ENCODE measurements at regions not wholly inside any gene's neighbourhood (a gene's known extent, or its start where the extent isn't known, plus 50 kb on each side); places are given as distances from the start of the nearest gene placed in this dataset.
"Not testable (repeated sequence)": the region's sequence is repeated elsewhere in the genome, so short reads cannot be mapped to it uniquely, and the experiment has no call there.

DNA sequence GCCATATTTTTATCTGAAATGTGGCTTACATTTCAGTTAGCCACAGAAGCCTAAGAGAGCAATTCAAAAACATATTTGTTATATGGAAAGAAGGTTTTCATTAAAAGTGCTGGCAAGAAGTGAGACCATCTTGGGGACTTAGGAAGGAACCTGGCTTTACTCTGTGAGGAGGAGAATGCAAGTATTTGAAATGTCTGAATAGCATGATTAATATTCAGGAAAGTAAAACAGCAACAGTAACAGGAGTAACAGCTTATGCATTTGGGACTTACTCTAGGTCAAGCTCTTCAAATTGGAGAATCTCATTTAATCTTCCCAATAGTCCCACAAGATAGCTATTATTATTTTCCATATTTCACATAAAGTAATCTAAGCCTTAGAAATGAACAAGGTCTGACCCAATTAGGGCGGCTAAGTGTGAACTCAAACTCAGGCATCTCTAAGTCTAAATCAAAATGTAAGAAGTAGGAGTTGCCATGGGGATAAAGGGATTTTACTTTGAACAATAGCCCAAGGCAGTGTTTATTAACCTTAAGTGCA, 816.5 kb downstream of the BCKDHB start:
- DNase-seq (ENCODE audit: low read depth) = no peak

DNA sequence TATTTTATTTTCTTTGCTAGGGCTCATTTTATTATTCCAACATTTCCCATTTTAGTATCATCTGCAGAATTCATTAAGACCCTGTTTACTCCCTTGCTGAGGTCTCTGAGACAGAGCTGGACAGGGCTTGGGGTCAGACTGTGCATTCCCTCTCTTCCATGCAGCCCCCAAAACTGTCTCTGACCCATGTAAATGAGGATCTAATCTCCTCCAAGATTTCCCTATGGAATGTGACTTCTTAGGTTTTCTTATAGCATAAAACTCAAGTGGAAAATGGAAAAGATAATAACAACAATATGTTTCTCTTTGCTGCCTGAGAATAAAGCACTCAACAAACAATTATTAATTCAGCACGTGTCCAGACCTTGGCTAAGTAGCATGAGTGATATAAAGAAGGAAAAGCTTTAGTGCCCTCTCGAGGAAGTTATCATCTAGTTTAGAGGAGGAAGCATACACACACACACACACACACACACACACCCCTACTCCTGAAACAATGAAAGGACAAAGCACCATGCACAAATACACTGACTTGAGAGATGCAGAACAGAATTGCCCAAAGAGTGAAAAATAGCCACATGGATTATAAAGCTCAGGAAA, 815.5 kb downstream of the BCKDHB start:
- peak; percentile 0 for DNase-seq (ENCODE audit: low read depth)

DNA sequence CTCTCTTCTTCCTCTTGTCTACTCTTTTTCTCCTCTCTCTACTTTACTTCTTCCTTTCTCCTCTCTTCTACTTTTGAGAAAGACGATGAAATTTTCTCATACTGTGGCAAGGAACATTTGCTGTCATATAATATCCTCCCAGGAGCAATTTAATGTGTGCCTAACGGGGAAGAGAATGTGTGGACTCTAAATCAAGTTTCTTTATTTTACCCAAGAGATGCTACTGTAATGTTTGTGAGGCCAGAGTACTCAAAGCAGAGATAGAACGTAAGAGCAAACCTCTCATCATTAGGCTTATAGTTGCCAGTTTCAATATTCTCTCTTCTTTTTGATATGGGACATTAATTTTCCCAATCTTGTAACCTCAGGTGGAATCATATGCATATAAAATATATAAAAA, 801.4 kb downstream of the BCKDHB start:
- no peak for DNase-seq (ENCODE audit: low read depth)

DNA sequence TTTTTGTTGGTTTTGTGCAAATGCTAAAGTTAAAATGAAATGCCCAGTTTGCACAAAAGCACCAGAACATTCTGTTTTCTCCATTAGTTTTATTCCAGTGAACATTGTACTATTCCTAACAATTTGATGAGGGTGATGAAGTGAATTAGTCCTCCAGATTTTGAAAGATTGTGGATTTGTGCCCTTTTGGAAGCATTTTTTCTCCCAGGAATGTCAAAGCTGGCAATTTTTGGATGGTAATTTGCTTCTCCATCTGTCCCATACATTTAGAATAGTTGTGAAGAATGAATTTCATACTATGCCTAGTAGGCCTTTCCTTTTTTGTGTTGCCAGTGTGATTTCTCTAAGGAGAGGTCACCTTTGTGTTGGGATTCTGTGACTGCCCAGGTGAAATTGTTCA, 797.2 kb downstream of the BCKDHB start:
- no peak for DNase-seq (ENCODE audit: low read depth)

DNA sequence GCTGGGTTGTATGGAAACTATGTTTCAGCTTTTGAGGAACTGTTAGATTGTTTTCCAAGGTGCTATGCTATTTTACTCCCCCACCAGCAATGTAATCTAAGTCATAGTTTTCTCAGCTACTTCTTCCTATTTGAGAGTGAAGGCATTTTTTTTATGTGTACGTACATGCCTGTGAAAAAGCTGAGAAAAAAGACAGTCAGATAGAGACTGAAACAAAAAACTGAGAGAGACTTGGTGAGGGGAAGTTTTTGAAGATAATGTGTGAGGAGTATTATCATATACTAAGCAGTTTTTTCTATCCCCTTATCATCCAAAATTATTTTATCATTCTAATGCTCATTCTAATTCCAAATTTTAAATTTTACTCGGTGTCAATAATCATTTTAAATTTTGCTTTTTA, 780.0 kb downstream of the BCKDHB start:
- no peak for DNase-seq (ENCODE audit: low read depth)

DNA sequence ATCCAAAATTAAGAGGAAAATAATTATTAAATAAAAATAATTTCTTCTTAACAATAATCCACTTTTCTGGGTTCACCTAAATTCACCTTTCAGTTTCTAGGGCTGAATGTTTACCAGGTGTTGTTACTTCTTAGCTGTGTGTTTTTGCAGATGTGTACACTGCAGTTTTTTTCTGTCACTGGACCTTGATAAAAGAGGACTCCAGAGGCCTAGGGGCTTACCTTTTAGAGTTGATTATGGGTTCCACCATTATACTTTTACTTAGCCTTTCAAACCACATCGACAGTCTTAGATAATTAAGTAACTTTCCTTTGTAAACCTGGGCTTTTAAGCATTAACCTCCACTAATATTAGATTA, 766.5 kb downstream of the BCKDHB start:
- no peak for DNase-seq (ENCODE audit: low read depth)

DNA sequence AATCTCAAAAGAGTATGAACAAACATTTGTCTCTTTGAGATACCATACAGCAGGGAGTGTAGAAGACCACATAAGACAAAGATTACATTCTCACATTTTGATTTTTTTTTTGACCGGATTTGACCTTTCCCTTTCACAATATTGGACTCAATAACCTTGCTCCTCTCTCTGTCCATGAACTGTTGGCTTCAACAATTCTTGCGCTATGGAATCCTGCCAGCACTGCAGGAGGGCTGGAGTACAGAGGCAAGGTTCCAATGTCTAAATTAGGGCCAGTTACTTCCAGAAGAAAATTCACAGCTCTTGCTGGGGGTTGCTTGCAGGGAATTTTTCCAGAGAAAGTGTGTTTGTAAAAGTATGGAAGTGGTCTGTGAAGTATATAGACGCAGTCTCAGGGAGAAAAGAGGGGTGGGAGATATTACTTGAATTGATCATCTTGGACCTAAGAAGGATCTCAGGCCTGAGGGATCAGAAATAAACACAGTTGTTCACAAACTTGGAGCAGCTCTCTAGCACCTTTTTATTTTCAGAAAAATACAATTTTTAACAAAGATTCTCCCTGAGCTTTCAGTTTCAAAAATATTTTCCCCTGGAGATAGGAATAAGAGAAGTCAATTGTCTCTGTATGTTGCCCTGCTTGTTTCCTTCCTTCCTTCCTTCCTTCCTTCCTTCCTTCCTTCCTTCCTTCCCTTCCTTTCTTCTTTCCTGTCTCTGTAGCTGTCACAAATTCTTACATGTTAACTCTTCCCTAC, 765.9 kb downstream of the BCKDHB start:
- no peak for DNase-seq (ENCODE audit: low read depth)

DNA sequence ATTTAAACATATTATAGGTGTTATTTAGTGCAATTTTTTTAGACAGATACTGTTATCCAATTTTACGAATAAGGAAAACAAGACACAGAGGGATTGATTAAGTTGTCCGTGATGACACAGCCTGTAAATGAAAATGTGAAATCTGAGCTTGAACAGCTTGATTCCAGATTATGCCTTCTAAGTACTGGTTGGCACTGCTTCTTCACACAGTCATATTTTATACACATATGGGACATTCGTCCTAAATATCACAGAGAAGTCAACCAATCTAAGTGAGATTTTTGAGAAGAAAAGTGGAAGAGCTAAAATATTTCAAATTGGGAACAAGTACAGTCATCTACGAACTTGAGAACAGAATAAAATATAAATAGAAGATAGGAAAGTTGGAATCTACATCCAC, 756.3 kb downstream of the BCKDHB start:
- no peak for DNase-seq (ENCODE audit: low read depth)

DNA sequence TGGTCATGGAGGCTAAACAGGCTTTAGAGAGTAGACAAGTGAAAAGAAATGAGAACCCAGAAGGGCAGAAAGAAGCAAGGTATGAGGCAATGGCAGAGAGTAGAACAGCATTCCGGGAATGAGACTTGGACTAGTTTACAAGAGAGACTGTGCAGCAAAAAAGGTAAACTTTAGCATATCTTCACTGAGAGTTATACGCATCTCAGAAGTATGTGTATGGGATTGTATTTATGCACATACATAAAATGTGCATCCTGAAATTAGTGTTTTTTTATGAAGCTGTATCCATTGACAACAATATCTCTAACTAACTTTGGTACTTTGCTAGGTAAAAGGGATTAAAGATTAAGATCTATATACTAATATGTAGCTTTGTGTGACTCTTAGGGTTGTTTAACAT, 753.6 kb downstream of the BCKDHB start:
- DNase-seq (ENCODE audit: low read depth) = no peak

DNA sequence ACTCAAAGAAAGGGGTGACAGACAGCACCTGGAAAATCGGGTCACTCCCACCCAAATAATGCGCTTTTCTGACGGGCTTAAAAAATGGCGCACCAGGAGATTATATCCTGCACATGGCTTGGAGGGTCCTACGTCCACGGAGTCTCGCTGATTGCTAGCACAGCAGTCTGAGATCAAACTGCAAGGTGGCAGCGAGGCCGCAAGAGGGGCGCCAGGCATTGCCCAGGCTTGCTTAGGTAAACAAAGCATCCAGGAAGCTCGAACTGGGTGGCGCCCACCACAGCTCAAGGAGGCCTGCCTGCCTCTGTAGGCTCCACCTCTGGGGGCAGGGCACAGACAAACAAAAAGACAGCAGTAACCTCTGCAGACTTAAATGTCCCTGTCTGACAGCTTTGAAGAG, 741.5 kb downstream of the BCKDHB start:
- DNase-seq (ENCODE audit: low read depth) = not testable (repeated sequence)

DNA sequence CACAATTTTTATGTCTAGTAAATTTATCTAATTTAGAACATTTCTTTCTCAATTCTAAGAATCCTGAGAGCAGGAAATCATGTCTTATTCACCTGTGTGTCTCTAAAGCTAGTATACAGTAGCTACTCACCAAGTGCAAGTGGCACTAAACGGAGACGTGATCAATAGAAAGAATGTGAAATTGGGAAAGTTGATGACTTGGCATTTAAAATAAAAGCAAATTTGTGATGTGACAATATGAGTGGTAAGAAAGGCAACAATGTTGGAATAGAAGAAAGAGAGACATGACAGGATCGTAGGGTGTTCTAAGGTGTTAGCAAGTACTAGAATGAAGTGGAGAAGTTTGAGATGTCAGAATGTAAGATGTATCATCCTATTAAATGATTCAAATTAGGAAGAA, 725.9 kb downstream of the BCKDHB start:
- no peak for DNase-seq (ENCODE audit: low read depth)

DNA sequence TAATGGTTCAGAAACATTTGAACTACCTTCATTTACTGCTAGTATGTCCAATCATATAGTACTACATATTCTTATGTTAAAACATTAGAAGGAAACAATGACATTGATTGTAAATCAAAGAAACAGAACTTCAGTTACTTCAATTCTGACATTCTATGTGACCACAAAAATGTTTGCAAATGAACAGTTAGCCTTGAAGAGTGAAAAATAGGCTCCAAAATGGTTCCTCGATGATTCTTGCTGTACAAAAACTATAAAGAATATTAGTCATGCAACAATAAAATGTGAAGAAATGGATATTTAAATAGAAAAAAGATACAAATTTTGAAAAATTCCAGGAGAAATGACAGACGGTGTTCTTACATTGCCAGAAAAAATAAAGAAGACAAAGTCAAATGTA, 686.9 kb downstream of the BCKDHB start:
- DNase-seq (ENCODE audit: low read depth) = peak; percentile 12

DNA sequence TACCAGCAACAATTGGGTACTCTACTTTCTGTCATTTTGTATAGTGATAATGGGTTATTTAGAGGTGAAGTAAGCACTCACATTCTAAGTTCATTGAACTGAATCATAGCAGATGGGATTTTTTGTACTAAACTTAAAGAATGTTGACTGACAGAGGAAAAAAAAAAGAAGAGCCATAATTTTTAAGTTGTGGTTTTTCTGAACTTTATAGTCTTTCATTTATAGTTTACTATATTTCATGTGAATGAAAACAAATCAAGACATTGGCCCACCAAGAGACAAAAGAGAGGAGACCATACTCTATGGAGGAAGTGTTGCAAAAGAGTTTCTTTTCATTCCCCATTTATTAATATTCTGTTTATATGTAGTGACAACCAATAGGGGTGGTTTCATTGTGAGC, 685.7 kb downstream of the BCKDHB start:
- DNase-seq (ENCODE audit: low read depth) = no peak

DNA sequence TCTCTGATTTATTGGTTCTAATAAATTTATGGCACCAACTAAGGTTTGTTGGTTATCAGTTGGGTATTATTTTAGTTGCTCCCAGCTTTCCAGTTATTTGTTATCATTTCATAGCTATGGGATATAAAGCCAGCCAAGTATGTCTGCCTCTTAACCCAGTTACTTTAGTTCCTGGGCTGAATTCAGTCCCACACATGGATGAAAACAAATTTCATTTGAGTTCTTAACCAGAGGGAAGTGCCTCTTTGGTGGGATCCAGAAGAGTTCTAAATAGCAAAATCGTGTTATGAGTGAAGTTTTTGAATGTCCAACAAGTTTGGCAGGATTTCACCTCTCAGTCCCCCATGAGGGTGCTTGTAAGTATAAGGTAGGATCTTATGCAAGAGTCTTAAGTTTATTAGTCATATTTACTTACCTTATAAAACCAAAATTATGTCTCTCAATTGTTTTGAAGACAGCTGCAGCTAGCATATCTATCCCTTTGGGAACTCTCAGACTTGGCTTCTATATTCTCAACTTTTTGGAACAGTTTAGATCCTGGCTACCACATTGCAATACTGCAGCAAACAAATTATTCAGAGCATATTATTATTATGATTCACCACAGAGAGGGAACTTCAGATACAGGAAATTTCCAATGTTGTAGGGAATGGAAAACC, 683.6 kb downstream of the BCKDHB start:
- DNase-seq (ENCODE audit: low read depth) = no peak

DNA sequence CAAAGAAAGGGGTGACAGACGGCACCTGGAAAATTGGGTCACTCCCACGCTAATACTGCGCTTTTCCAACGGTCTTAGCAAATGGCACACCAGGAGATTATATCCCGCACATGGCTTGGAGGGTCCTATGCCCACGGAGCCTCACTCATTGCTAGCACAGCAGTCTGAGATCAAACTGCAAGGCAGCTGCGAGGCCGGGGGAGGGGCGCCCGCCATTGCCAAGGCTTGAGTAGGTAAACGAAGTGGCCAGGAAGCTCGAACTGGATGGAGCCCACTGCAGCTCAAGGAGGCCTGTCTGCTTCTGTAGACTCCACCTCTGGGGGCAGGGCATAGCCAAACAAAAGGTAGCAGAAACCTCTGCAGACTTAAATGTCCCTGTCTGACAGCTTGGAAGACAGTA, 676.8 kb downstream of the BCKDHB start:
- DNase-seq (ENCODE audit: low read depth) = not testable (repeated sequence)

DNA sequence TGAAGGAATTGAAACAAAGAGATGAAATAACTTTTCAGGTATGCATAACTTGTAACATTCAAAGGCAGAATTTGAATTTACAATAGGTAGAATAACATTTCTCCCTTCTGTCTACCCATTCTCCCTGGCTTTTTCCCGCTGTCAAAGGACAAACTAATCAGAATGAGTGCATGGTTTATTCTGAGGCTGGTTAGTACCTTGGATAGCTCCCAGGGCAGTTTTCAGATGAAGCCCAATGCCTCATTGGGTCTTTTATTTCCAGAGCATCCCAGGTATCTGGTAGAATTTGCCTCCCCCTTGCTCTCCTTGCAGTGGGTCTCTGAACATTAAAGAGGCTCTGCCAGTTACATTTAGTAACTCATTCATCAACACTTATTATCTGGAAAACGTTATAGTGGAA, 665.5 kb downstream of the BCKDHB start:
- peak; percentile 61 for DNase-seq (ENCODE audit: low read depth)

DNA sequence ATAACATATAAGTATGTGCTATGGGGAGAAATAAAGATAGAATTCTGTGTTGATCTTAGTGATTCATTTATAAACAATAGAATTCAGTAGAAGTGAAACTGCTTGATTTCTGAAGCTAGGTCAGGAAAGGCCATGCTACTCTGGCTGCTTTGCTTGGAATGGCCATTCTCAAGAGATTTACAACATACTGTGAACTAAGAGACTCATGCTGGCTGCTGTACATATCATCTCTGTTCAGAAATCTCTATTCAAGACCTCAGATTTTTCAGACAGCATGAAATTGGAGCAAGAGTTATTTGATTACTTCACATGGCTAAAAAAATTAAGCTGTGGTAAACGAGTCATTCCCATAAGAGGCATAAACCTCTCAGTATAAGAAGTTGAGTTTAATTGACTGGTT, 662.6 kb downstream of the BCKDHB start:
- DNase-seq (ENCODE audit: low read depth) = peak; percentile 59

DNA sequence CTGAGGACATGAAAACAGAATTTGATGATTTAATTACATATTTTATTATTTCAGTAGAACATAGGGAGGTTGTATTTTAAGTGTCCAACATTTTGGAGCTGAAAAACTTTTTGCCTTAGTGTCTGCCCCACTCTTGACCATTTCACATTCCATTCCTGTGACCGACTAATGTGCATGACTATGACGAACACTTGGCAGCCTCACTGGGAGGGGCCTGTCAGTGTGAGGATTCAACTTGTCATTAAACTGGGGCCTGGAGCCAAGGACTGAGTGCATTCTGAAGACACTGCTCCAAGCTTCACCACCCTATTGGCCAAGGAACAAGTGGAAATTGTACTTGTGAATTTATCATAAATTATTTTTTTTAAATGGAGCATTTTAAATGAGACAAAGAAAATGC, 661.3 kb downstream of the BCKDHB start:
- DNase-seq (ENCODE audit: low read depth) = peak; percentile 54

DNA sequence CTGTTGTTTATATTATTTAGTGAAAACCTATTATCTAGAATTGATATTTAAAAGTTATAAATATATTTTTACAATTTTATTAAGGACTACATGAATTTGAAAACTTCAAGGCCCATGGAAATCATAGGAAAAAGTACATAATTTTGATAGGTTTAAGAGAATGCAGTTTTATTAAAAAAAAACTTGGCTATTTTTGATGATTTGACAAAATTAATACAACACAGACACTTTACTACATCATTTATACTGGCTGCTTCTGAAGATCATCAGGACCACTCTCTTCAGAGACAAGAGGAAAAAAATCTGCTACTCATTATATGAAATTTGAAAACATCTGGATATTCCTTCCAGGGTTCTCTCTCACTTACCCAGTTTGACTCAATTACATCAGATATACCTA, 637.7 kb downstream of the BCKDHB start:
- DNase-seq (ENCODE audit: low read depth) = no peak

DNA sequence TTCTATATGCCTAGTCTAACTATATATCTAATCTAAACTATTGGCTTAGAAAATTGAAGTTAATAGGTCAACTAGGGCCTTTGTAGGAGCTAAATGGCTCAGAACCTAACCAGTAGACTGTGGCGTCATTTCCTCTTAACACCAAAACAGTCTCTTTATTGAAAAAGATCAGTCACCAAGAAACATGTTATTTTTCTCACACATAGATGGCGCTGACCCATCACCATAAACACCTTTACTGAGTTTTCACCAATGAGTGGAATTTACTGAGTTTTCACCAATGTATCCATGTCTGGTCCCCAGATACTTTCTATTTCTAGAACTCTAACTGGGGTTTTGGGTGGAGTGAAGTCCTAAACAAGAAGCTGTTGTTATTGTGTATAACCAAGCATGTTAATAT, 636.0 kb downstream of the BCKDHB start:
- DNase-seq (ENCODE audit: low read depth) = peak; percentile 46

DNA sequence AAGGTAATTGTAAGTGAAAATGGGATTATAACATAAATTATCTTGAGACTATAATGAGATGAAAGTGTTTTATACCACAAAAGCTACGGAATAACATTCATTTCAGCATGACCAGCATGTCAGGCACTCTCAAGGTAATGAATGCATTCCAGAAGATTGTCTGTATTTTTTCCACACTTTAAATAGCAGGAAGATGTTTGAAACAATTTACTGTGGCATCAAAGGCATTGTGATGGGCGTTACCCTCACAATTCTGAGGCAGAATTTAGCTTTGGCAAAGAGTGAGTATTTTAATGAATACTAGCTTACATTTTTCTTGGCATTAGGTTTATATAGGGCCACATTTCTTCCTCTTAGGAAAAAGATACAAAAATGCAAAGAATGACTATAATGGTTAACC, 627.2 kb downstream of the BCKDHB start:
- no peak for DNase-seq (ENCODE audit: low read depth)

DNA sequence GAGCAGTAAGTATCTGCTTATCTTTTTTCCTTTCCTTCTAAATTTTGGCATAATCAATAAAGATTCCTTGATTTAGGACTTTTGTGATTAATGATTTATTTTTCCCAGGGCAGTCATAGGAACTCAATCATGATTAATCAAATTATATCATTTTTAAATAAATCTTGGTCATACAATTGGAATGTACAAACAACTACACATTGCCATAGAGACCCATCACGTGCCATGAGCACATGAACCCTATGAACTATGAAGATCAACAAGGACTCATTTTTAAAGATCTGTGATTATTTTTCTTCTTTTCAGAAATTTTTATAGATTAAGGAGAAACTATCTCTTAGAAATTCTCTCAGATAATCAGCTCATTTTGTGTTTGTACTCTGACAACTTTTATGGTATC, 622.4 kb downstream of the BCKDHB start:
- no peak for DNase-seq (ENCODE audit: low read depth)

DNA sequence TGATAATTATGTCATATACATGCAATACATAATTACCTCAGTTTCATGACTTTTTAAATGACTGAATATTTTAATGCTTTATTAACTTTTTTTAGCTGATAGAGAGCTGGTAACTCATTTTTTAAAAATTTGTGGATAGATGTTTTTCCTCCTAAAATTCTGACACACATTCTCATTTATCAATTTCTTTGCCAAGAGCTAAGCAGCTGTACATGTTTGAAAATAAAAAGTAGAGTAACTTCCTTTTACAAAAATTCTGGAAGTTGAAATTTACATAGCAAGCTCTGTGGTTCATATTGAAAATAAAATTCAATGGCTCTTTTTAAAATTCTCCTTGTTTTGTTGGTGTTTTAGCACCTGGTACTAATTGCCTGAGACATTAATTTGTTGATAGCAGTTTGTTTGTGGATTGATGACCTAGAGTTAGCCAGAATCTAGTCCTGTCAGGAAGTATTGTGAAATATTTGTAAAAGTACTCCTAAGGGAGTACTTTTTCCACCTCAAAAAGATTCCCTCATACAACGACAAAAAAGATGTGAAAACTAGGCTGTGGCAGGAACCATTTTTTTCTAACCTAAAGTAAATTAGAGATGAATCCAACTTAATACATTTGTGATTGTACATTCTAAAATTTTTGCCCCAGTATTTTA, 621.8 kb downstream of the BCKDHB start:
- no peak for DNase-seq (ENCODE audit: low read depth)

Data from amniotic epithelial cell (primary cell).